Smooth muscle cell (in vitro differentiated cells): ENCODE measurements at regions not wholly inside any gene's neighbourhood (a gene's known extent, or its start where the extent isn't known, plus 50 kb on each side); places are given as distances from the start of the nearest gene placed in this dataset.

Experiments
- DNase-seq: peaks from one replicate; lab custom pipeline; 2025; ENCODE audit not compliant: unreplicated experiment; lab: John Stamatoyannopoulos, UW
- H2AFZ ChIP-seq: fragments of 200-600 bp; sonication (generic); 2 replicates; pipeline ENCODE4 v1.6.0; 2016; ENCODE audit warnings: antibody characterized with exemption, low read depth, mild to moderate bottlenecking
- H3F3A ChIP-seq: fragments of 200-600 bp; sonication (generic); 2 replicates; pipeline ENCODE4 v1.6.0; 2017; ENCODE audit warnings: antibody characterized with exemption, low read depth
- H3K27ac ChIP-seq: fragments of 200-600 bp; sonication (generic); 2 replicates; pipeline ENCODE4 v1.5.1; 2016; ENCODE audit warnings: low read depth, mild to moderate bottlenecking
- H3K27me3 ChIP-seq: fragments of 200-600 bp; sonication (generic); 2 replicates; pipeline ENCODE4 v1.6.1; 2016; ENCODE audit warnings: low read depth, mild to moderate bottlenecking
- H3K36me3 ChIP-seq: fragments of 200-600 bp; sonication (generic); 2 replicates; pipeline ENCODE4 v1.5.1; 2016; ENCODE audit warnings: low read depth
- H3K4me1 ChIP-seq: fragments of 200-600 bp; sonication (generic); 2 replicates; pipeline ENCODE4 v1.5.1; 2016; ENCODE audit warnings: low read depth
- H3K4me2 ChIP-seq: fragments of 200-600 bp; sonication (generic); 2 replicates; pipeline ENCODE4 v1.6.0; 2016; ENCODE audit warnings: mild to moderate bottlenecking
- H3K4me3 ChIP-seq: fragments of 200-600 bp; sonication (generic); 2 replicates; pipeline ENCODE4 v1.5.1; 2016; ENCODE audit warnings: mild to moderate bottlenecking
- H3K79me2 ChIP-seq: fragments of 200-600 bp; sonication (generic); 2 replicates; pipeline ENCODE4 v1.6.0; 2016; ENCODE audit warnings: low read depth, mild to moderate bottlenecking
- H3K9ac ChIP-seq: fragments of 200-600 bp; sonication (generic); 2 replicates; pipeline ENCODE4 v1.6.0; 2016; ENCODE audit warnings: low read depth
- H3K9me3 ChIP-seq: fragments of 200-600 bp; sonication (generic); replicated peaks from 2 replicates; pipeline ENCODE4 v1.5.1; 2016; ENCODE audit warnings: low read depth
- H4K20me1 ChIP-seq: fragments of 200-600 bp; sonication (generic); 2 replicates; pipeline ENCODE4 v1.6.0; 2016; ENCODE audit warnings: low read depth
- CTCF ChIP-seq: fragments of 200-600 bp; sonication (generic); IDR thresholded peaks from 2 replicates; pipeline ENCODE4 v1.5.1; 2017; ENCODE audit warnings: borderline replicate concordance, mild to moderate bottlenecking, antibody characterized with exemption; ENCODE audit not compliant: insufficient read depth, poor library complexity, severe bottlenecking
- WGBS: methylation state at CpG from one replicate; pipeline ENCODE4 v1.1.7; 2016; ENCODE audit warnings: low lambda C conversion rate; 5-methylcytosine and 5-hydroxymethylcytosine counted together

- Histone ChIP-seq H3K9ac (no peak overlapping the region), H2AFZ (no peak overlapping the region), H3F3A (no peaks in the 10 kb centered on the region), H3K27me3 (no peaks in the 10 kb centered on the region), H3K4me2 (no peak overlapping the region), H3K79me2 (no peaks in the 10 kb centered on the region), H3K36me3 (no peaks in the 10 kb centered on the region), H3K4me1 (no peaks in the 10 kb centered on the region), H3K9me3 (no peaks in the 10 kb centered on the region), H3K4me3 (no peak overlapping the region), H3K27ac (no peak overlapping the region), H4K20me1 (no peaks in the 10 kb centered on the region)
- no peak for DNase-seq
- no peak for TF ChIP-seq CTCF
- WGBS = 93% methylated on average over 2 of the region's 2 CpGs
Measured at GRCh38 chr13:68872338-68872737, 1235.3 kb upstream of the ATXN8OS start.

GRCh38 chr13:68851026-68851425 lies 1256.6 kb upstream of the ATXN8OS start:
- Histone ChIP-seq H3K9ac (no peak overlapping the region), H4K20me1 (no peaks in the 10 kb centered on the region), H3K4me3 (no peak overlapping the region), H3K9me3 (no peaks in the 10 kb centered on the region), H3F3A (no peaks in the 10 kb centered on the region), H3K27me3 (no peaks in the 10 kb centered on the region), H3K36me3 (no peaks in the 10 kb centered on the region), H3K4me2 (no peak overlapping the region), H3K27ac (no peak overlapping the region), H2AFZ (no peak overlapping the region), H3K4me1 (no peaks in the 10 kb centered on the region), H3K79me2 (no peaks in the 10 kb centered on the region)
- WGBS = 76% methylated on average over 1 of the region's 1 CpG
- DNase-seq = no peak
- no peak for TF ChIP-seq CTCF

GRCh38 chr13:68850160-68850559 lies 1257.5 kb upstream of the ATXN8OS start:
- 77% methylated on average over 3 of the region's 3 CpGs for WGBS
- no peak overlapping the region for H3K27ac ChIP-seq
- H4K20me1 ChIP-seq = no peaks in the 10 kb centered on the region
- H3K79me2 ChIP-seq = no peaks in the 10 kb centered on the region
- H3K9me3 ChIP-seq = no peaks in the 10 kb centered on the region
- H3K4me1 ChIP-seq = no peaks in the 10 kb centered on the region
- H3K36me3 ChIP-seq = no peaks in the 10 kb centered on the region
- no peak overlapping the region for H3K9ac ChIP-seq
- no peak for TF ChIP-seq CTCF
- DNase-seq = no peak
- H3K27me3 ChIP-seq = no peaks in the 10 kb centered on the region
- no peaks in the 10 kb centered on the region for H3F3A ChIP-seq
- H3K4me3 ChIP-seq = no peak overlapping the region
- no peak overlapping the region for H3K4me2 ChIP-seq
- H2AFZ ChIP-seq = no peak overlapping the region

- no peaks in the 10 kb centered on the region for H4K20me1 ChIP-seq
- no peaks in the 10 kb centered on the region for H3K79me2 ChIP-seq
- H3K4me2 ChIP-seq = no peak overlapping the region
- H3K36me3 ChIP-seq = no peaks in the 10 kb centered on the region
- H3K27me3 ChIP-seq = no peaks in the 10 kb centered on the region
- no peak for TF ChIP-seq CTCF
- H2AFZ ChIP-seq = no peak overlapping the region
- H3K4me1 ChIP-seq = no peaks in the 10 kb centered on the region
- H3K9me3 ChIP-seq = no peaks in the 10 kb centered on the region
- 78% methylated on average over 1 of the region's 1 CpG for WGBS
- DNase-seq = no peak
- no peaks in the 10 kb centered on the region for H3F3A ChIP-seq
- no peak overlapping the region for H3K9ac ChIP-seq
- no peak overlapping the region for H3K27ac ChIP-seq
- H3K4me3 ChIP-seq = no peak overlapping the region
Measured at GRCh38 chr13:68846663-68847062, 1261.0 kb upstream of the ATXN8OS start.
